MM.1S (cell line): ENCODE measurements at regions not wholly inside any gene's neighbourhood (a gene's known extent, or its start where the extent isn't known, plus 50 kb on each side); places are given as distances from the start of the nearest gene placed in this dataset.

ENCODE experiments used
- DNase-seq: peaks from one replicate; pipeline ENCODE4 v3.0.0-alpha.2; 2015
- H2AFZ ChIP-seq: fragments of 300-600 bp; sonication (generic); 2 replicates; pipeline ENCODE4 v1.6.0; 2016; ENCODE audit warnings: antibody characterized with exemption, low read length
- H3F3A ChIP-seq: fragments of 300-600 bp; sonication (generic); 2 replicates; pipeline ENCODE4 v1.6.1; 2016; ENCODE audit warnings: mild to moderate bottlenecking, antibody characterized with exemption, low read length, moderate library complexity, mixed read lengths; ENCODE audit not compliant: insufficient read depth
- H3K27ac ChIP-seq: fragments of 300-600 bp; sonication (generic); 2 replicates; pipeline ENCODE4 v1.5.1; 2016; ENCODE audit warnings: mild to moderate bottlenecking, low read length
- H3K27me3 ChIP-seq: fragments of 300-600 bp; sonication (generic); replicated peaks from 2 replicates; pipeline ENCODE4 v1.6.0; 2016; ENCODE audit warnings: low read length; ENCODE audit not compliant: insufficient read depth
- H3K36me3 ChIP-seq: fragments of 300-600 bp; sonication (generic); replicated peaks from 2 replicates; pipeline ENCODE4 v1.6.1; 2016; ENCODE audit warnings: mild to moderate bottlenecking, low read length, mixed read lengths; ENCODE audit not compliant: insufficient read depth
- H3K4me1 ChIP-seq: fragments of 300-600 bp; sonication (generic); 2 replicates; pipeline ENCODE4 v1.6.1; 2016; ENCODE audit warnings: low read length, mixed read lengths
- H3K4me2 ChIP-seq: fragments of 300-600 bp; sonication (generic); 2 replicates; pipeline ENCODE4 v1.6.0; 2016; ENCODE audit warnings: low read depth, low read length
- H3K4me3 ChIP-seq: fragments of 300-600 bp; sonication (generic); 2 replicates; pipeline ENCODE4 v1.5.1; 2016; ENCODE audit warnings: low read length, mixed read lengths
- H3K79me2 ChIP-seq: fragments of 300-600 bp; sonication (generic); 2 replicates; pipeline ENCODE4 v1.6.1; 2016; ENCODE audit warnings: mixed run types, low read length, mixed read lengths
- H3K9ac ChIP-seq: fragments of 300-600 bp; sonication (generic); 2 replicates; pipeline ENCODE4 v1.6.1; 2016; ENCODE audit warnings: low read length, mixed read lengths
- H3K9me2 ChIP-seq: fragments of 300-600 bp; sonication (generic); replicated peaks from 2 replicates; pipeline ENCODE4 v1.6.1; 2016; ENCODE audit warnings: mild to moderate bottlenecking, low read length, mixed read lengths; ENCODE audit not compliant: insufficient read depth
- H3K9me3 ChIP-seq: fragments of 300-600 bp; sonication (generic); replicated peaks from 2 replicates; pipeline ENCODE4 v1.6.1; 2016; ENCODE audit warnings: mild to moderate bottlenecking, low read length, mixed read lengths; ENCODE audit not compliant: insufficient read depth
- H4K20me1 ChIP-seq: fragments of 300-600 bp; sonication (generic); 2 replicates; pipeline ENCODE4 v1.6.1; 2016; ENCODE audit warnings: mild to moderate bottlenecking, low read length, moderate library complexity, mixed read lengths; ENCODE audit not compliant: insufficient read depth
- CTCF ChIP-seq: fragments of 300-600 bp; sonication (generic); IDR thresholded peaks from 2 replicates; pipeline ENCODE4 v1.5.1; 2016; ENCODE audit warnings: antibody characterized with exemption, low read length, mixed read lengths
- EZH2 ChIP-seq: fragments of 300-600 bp; sonication (generic); optimal IDR thresholded peaks from 2 replicates; pipeline ENCODE3; 2017; ENCODE audit warnings: low read depth, mild to moderate bottlenecking, antibody characterized with exemption, low read length, mixed read lengths
- EZH2phosphoT487 ChIP-seq: fragments of 300-600 bp; sonication (generic); IDR thresholded peaks from 2 replicates; pipeline ENCODE4 v1.6.1; 2018; ENCODE audit warnings: antibody characterized with exemption, low read length

- no peak overlapping the region for H3K4me3 ChIP-seq
- no peaks in the 10 kb centered on the region for H3F3A ChIP-seq
- H2AFZ ChIP-seq = no peak overlapping the region
- no peaks in the 10 kb centered on the region for H3K36me3 ChIP-seq
- no peak overlapping the region for H3K9ac ChIP-seq
- H4K20me1 ChIP-seq = no peaks in the 10 kb centered on the region
- H3K9me2 ChIP-seq = no peaks in the 10 kb centered on the region
- H3K27ac ChIP-seq = no peak overlapping the region
- TF ChIP-seq EZH2phosphoT487 (no peak), CTCF (no peak), EZH2 (no peak)
- H3K9me3 ChIP-seq = no peaks in the 10 kb centered on the region
- H3K4me1 ChIP-seq = no peaks in the 10 kb centered on the region
- no peak for DNase-seq
- no peaks in the 10 kb centered on the region for H3K27me3 ChIP-seq
- H3K4me2 ChIP-seq = no peak overlapping the region
- no peaks in the 10 kb centered on the region for H3K79me2 ChIP-seq
Observed at GRCh38 chr13:31055589-31055988, 106.1 kb downstream of the HSPH1 start.

- no peak for DNase-seq
- Histone ChIP-seq H3K79me2 (no peaks in the 10 kb centered on the region), H3K27ac (no peak overlapping the region), H3K4me3 (no peak overlapping the region), H3K9ac (no peak overlapping the region), H2AFZ (no peak overlapping the region), H4K20me1 (no peaks in the 10 kb centered on the region), H3K4me2 (no peak overlapping the region), H3K27me3 (no peaks in the 10 kb centered on the region), H3K9me3 (no peaks in the 10 kb centered on the region), H3K36me3 (no peaks in the 10 kb centered on the region), H3F3A (no peaks in the 10 kb centered on the region), H3K9me2 (no peaks in the 10 kb centered on the region), H3K4me1 (no peaks in the 10 kb centered on the region)
- TF ChIP-seq CTCF (no peak), EZH2phosphoT487 (no peak), EZH2 (no peak)
Observed at GRCh38 chr13:31054632-31055031, 107.1 kb downstream of the HSPH1 start.

- H2AFZ ChIP-seq = no peak overlapping the region
- H3F3A ChIP-seq = no peaks in the 10 kb centered on the region
- H3K4me3 ChIP-seq = no peak overlapping the region
- no peaks in the 10 kb centered on the region for H4K20me1 ChIP-seq
- H3K4me2 ChIP-seq = no peak overlapping the region
- no peak for DNase-seq
- H3K36me3 ChIP-seq = no peaks in the 10 kb centered on the region
- no peaks in the 10 kb centered on the region for H3K79me2 ChIP-seq
- TF ChIP-seq EZH2 = no peak
- no peak for TF ChIP-seq EZH2phosphoT487
- no peak for TF ChIP-seq CTCF
- no peak overlapping the region for H3K27ac ChIP-seq
- H3K9me3 ChIP-seq = no peaks in the 10 kb centered on the region
- no peaks in the 10 kb centered on the region for H3K9me2 ChIP-seq
- H3K27me3 ChIP-seq = no peaks in the 10 kb centered on the region
- no peak overlapping the region for H3K9ac ChIP-seq
- no peaks in the 10 kb centered on the region for H3K4me1 ChIP-seq
Observed at GRCh38 chr13:31053896-31054295, 107.8 kb downstream of the HSPH1 start.

DNA sequence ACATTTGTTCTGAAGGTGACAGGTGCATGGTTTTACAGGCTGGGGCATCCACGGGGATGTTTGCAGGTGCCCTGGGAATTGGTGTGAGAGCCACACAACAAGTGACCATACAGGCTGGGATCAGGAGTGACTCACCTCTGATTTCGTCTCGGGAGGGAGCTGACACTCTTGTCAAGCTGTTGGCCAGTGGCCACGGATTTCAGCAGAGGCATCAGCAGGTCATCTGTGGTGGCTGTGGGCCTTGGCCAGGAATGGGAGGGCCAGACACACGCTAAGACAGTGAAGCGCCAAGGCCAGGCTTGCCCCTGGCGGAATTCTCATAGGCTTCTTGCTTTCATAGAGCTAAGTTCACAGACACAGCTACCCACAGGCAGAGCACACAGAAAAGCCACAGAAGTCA lies 108.6 kb downstream of the HSPH1 start:
- Histone ChIP-seq H3K27ac (no peak overlapping the region), H3K9me3 (no peaks in the 10 kb centered on the region), H3K9ac (no peak overlapping the region), H3K4me2 (no peak overlapping the region), H3K36me3 (no peaks in the 10 kb centered on the region), H3K9me2 (no peaks in the 10 kb centered on the region), H3K4me3 (no peak overlapping the region), H4K20me1 (no peaks in the 10 kb centered on the region), H2AFZ (no peak overlapping the region), H3K4me1 (no peaks in the 10 kb centered on the region), H3K79me2 (no peaks in the 10 kb centered on the region), H3K27me3 (no peaks in the 10 kb centered on the region), H3F3A (no peaks in the 10 kb centered on the region)
- TF ChIP-seq EZH2phosphoT487 = no peak
- TF ChIP-seq CTCF = no peak
- TF ChIP-seq EZH2 = no peak
- no peak for DNase-seq
